ENCODE measurements at regions not wholly inside any gene's neighbourhood (a gene's known extent, or its start where the extent isn't known, plus 50 kb on each side); places are given as distances from the start of the nearest gene placed in this dataset.

DNA sequence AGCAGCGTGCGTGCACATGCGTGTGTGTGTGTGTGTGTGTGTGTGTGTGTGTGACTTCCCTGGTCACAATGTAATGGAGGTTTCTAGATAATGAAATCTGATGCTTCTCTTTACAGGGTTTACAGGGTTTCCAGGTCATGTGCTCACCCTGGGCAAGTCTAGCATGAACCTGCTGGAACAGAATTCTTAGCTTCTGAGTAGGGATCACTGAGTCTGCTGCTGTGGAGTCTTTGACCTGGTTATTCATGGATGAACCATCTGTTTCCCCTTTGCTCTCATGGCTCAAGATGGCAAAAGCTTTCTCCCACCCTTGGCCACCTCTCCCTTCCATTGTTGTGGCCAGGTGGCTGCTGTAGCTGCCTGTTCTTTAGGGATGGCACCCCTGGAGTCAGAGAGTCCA is 111.6 kb upstream of the SHB start:
- WGBS: 91% methylated on average over 3 of the region's 3 CpGs
- Histone ChIP-seq H3K4me3 (ENCODE audit: low read depth in 1 of 3, low read length in 3 of 3) (no peak overlapping the region), H3K36me3 (ENCODE audit: control insufficient read depth in 4 of 4, insufficient read depth in 3 of 4, low read depth in 1 of 4, low read length in 3 of 4) (no peaks in the 10 kb centered on the region), H3K27me3 (ENCODE audit: control insufficient read depth in 4 of 4, insufficient read depth in 4 of 4, low read length in 3 of 4) (no peaks in the 10 kb centered on the region), H3K4me1 (ENCODE audit: control insufficient read depth in 4 of 4, insufficient read depth in 4 of 4, low read length in 3 of 4) (no peaks in the 10 kb centered on the region), H3K9ac (ENCODE audit: low read depth in 1 of 2, low read length in 2 of 2) (no peak overlapping the region), H3K9me3 (ENCODE audit: control insufficient read depth in 4 of 4, low read length in 3 of 4) (no peaks in the 10 kb centered on the region), H3K27ac (ENCODE audit: low read depth in 1 of 2, low read length in 2 of 2) (no peak overlapping the region)
- no peak for DNase-seq (ENCODE audit: low spot score)
- no peak for TF ChIP-seq GABPA (IDR thresholded peaks at IDR 0.05 in 1 of 2, conservative IDR thresholded peaks at IDR 0.05 in 1 of 2)
- no peak for TF ChIP-seq FOXA2 (IDR thresholded peaks at IDR 0.05)
- TF ChIP-seq NR2F2 (IDR thresholded peaks at IDR 0.05): no peak
- TF ChIP-seq FOXA1 (IDR thresholded peaks at IDR 0.05): no peak
- TF ChIP-seq, protein P1, sequence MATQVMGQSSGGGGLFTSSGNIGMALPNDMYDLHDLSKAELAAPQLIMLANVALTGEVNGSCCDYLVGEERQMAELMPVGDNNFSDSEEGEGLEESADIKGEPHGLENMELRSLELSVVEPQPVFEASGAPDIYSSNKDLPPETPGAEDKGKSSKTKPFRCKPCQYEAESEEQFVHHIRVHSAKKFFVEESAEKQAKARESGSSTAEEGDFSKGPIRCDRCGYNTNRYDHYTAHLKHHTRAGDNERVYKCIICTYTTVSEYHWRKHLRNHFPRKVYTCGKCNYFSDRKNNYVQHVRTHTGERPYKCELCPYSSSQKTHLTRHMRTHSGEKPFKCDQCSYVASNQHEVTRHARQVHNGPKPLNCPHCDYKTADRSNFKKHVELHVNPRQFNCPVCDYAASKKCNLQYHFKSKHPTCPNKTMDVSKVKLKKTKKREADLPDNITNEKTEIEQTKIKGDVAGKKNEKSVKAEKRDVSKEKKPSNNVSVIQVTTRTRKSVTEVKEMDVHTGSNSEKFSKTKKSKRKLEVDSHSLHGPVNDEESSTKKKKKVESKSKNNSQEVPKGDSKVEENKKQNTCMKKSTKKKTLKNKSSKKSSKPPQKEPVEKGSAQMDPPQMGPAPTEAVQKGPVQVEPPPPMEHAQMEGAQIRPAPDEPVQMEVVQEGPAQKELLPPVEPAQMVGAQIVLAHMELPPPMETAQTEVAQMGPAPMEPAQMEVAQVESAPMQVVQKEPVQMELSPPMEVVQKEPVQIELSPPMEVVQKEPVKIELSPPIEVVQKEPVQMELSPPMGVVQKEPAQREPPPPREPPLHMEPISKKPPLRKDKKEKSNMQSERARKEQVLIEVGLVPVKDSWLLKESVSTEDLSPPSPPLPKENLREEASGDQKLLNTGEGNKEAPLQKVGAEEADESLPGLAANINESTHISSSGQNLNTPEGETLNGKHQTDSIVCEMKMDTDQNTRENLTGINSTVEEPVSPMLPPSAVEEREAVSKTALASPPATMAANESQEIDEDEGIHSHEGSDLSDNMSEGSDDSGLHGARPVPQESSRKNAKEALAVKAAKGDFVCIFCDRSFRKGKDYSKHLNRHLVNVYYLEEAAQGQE (IDR thresholded peaks at IDR 0.05): no peak
- TF ChIP-seq SP1 (IDR thresholded peaks at IDR 0.05): no peak

DNA sequence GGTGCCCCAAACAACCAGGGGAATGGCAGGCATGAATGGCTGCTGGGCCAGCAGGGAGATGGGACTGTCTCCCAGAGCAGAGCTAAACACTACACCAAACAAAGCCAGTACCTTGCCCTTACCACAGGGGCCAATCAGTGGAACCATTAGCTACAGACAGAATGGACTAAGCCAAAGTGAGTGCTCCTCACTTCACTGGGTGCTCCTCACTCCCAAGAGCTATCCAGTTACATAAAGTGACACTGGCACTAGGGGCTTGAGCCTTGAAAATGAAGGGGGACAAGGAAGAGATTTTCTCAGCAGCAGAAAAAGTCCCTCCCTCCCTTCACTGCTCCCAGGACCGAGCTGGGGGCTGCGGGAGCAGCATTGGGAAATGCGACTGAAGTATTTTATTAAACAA is 110.9 kb upstream of the SHB start:
- WGBS: 98% methylated on average over 3 of the region's 3 CpGs
- Histone ChIP-seq H3K4me3 (ENCODE audit: low read depth in 1 of 3, low read length in 3 of 3) (no peak overlapping the region), H3K36me3 (ENCODE audit: control insufficient read depth in 4 of 4, insufficient read depth in 3 of 4, low read depth in 1 of 4, low read length in 3 of 4) (no peaks in the 10 kb centered on the region), H3K27ac (ENCODE audit: low read depth in 1 of 2, low read length in 2 of 2) (no peak overlapping the region), H3K9ac (ENCODE audit: low read depth in 1 of 2, low read length in 2 of 2) (no peak overlapping the region), H3K27me3 (ENCODE audit: control insufficient read depth in 4 of 4, insufficient read depth in 4 of 4, low read length in 3 of 4) (no peaks in the 10 kb centered on the region), H3K9me3 (ENCODE audit: control insufficient read depth in 4 of 4, low read length in 3 of 4) (no peaks in the 10 kb centered on the region), H3K4me1 (ENCODE audit: control insufficient read depth in 4 of 4, insufficient read depth in 4 of 4, low read length in 3 of 4) (no peaks in the 10 kb centered on the region)
- no peak for TF ChIP-seq EGR1 (IDR thresholded peaks at IDR 0.05; ENCODE audit: low read depth in 2 of 2)
- TF ChIP-seq, protein P2, sequence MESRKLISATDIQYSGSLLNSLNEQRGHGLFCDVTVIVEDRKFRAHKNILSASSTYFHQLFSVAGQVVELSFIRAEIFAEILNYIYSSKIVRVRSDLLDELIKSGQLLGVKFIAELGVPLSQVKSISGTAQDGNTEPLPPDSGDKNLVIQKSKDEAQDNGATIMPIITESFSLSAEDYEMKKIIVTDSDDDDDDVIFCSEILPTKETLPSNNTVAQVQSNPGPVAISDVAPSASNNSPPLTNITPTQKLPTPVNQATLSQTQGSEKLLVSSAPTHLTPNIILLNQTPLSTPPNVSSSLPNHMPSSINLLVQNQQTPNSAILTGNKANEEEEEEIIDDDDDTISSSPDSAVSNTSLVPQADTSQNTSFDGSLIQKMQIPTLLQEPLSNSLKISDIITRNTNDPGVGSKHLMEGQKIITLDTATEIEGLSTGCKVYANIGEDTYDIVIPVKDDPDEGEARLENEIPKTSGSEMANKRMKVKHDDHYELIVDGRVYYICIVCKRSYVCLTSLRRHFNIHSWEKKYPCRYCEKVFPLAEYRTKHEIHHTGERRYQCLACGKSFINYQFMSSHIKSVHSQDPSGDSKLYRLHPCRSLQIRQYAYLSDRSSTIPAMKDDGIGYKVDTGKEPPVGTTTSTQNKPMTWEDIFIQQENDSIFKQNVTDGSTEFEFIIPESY (IDR thresholded peaks at IDR 0.05): no peak
- TF ChIP-seq, protein P1 (IDR thresholded peaks at IDR 0.05): no peak
- TF ChIP-seq YY1 (IDR thresholded peaks at IDR 0.05): no peak
- no peak for TF ChIP-seq FOXA2 (IDR thresholded peaks at IDR 0.05)
- TF ChIP-seq HNF4G (IDR thresholded peaks at IDR 0.05): no peak
- TF ChIP-seq, protein P3, sequence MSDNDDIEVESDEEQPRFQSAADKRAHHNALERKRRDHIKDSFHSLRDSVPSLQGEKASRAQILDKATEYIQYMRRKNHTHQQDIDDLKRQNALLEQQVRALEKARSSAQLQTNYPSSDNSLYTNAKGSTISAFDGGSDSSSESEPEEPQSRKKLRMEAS (IDR thresholded peaks at IDR 0.05): no peak
- TF ChIP-seq RXRA (IDR thresholded peaks at IDR 0.05): no peak
- TF ChIP-seq JUND (IDR thresholded peaks at IDR 0.05): no peak
- no peak for TF ChIP-seq TAF1 (conservative IDR thresholded peaks at IDR 0.05)
- no peak for TF ChIP-seq HNF4A (conservative IDR thresholded peaks at IDR 0.05)
- TF ChIP-seq GABPA (IDR thresholded peaks at IDR 0.05 in 1 of 2, conservative IDR thresholded peaks at IDR 0.05 in 1 of 2): no peak
- no peak for TF ChIP-seq FOXA1 (IDR thresholded peaks at IDR 0.05)
- TF ChIP-seq NR2F2 (IDR thresholded peaks at IDR 0.05): no peak
- TF ChIP-seq, protein P4, sequence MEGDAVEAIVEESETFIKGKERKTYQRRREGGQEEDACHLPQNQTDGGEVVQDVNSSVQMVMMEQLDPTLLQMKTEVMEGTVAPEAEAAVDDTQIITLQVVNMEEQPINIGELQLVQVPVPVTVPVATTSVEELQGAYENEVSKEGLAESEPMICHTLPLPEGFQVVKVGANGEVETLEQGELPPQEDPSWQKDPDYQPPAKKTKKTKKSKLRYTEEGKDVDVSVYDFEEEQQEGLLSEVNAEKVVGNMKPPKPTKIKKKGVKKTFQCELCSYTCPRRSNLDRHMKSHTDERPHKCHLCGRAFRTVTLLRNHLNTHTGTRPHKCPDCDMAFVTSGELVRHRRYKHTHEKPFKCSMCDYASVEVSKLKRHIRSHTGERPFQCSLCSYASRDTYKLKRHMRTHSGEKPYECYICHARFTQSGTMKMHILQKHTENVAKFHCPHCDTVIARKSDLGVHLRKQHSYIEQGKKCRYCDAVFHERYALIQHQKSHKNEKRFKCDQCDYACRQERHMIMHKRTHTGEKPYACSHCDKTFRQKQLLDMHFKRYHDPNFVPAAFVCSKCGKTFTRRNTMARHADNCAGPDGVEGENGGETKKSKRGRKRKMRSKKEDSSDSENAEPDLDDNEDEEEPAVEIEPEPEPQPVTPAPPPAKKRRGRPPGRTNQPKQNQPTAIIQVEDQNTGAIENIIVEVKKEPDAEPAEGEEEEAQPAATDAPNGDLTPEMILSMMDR (IDR thresholded peaks at IDR 0.05; ENCODE audit: low read depth, low read length, missing input control): no peak
- TF ChIP-seq RAD21 (IDR thresholded peaks at IDR 0.05): no peak
- TF ChIP-seq SP1 (IDR thresholded peaks at IDR 0.05): no peak
- TF ChIP-seq, protein P5, sequence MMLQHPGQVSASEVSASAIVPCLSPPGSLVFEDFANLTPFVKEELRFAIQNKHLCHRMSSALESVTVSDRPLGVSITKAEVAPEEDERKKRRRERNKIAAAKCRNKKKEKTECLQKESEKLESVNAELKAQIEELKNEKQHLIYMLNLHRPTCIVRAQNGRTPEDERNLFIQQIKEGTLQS (IDR thresholded peaks at IDR 0.05): no peak
- no peak for DNase-seq (ENCODE audit: low spot score)

Data from liver (tissue), 8 donors.